ENCODE measurements at regions not wholly inside any gene's neighbourhood (a gene's known extent, or its start where the extent isn't known, plus 50 kb on each side); places are given as distances from the start of the nearest gene placed in this dataset.
"Not testable (repeated sequence)": the region's sequence is repeated elsewhere in the genome, so short reads cannot be mapped to it uniquely, and the experiment has no call there.

DNA sequence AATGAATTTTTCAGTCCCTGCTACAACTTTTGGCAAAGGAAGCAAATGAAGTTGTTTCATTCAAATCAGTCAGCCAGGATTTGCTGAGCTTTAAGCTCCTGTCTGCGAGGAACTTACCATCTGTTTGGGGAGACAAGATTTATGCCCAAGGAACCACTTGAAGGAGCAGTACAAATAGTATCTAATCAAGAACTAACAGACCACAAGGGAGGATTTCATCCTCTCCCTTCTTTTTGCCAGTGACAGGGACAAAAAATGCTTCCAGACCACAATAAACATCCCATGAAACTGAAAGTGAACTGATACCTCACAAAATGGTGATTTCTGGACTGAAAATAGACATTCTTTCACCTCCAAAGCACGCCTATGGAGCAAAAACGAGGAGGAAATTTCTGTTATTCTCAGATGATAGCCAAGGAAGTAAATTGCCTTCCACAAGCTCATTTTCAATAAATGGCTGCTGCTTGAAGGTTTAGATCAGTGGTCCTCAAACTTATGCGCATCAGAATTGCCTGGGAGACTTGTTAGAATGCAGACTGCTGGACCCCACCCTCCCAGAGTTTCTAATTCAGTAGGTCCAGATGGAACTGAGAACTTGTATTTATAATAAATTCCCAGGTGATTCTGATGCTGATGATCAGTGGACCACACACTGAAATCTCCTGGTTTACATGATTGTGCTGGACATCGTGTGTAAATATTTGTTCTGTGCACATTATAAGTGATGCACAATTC lies 202.4 kb upstream of the GADL1 start:
- peak; percentile 9 for DNase-seq (ENCODE audit: low read depth)

DNA sequence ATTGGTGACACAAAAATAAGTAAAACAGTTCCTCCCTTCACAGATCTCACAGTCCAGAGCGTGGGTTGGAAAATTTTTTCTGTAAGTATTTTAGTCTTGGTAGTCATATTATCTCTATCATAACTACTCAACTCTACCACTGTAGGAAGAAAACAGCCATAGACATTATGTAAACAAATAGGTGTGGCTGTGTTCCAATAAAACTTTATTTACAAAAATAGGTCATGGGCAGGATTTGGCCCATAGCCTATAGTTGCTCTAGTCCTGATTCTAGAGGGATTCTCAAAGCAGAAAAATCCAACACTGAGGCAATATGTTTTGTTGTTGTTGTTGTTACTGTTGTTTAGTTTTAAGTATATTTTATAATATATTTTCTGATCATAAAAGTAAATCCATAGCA lies 206.1 kb upstream of the GADL1 start:
- DNase-seq (ENCODE audit: low read depth), result no peak

DNA sequence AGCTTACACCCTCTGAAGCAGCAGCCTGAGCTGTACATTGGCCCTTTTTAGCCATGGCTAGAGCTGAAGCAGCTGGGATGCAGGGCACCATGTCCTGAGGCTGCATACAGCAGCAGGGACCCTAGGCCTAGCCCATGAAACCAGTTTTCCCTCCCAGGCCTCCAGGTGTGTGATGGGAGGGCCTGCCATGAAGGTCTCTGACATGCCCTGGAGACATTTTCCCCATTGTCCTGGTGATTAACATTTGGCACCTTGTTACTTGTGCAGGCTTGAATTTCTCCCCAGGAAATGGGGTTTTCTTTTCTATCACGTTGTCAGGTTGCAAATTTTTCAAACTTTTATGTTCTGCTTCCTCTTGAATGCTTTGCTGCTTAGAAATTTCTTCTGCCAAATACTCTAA lies 206.8 kb upstream of the GADL1 start:
- not testable (repeated sequence) for DNase-seq (ENCODE audit: low read depth)

DNA sequence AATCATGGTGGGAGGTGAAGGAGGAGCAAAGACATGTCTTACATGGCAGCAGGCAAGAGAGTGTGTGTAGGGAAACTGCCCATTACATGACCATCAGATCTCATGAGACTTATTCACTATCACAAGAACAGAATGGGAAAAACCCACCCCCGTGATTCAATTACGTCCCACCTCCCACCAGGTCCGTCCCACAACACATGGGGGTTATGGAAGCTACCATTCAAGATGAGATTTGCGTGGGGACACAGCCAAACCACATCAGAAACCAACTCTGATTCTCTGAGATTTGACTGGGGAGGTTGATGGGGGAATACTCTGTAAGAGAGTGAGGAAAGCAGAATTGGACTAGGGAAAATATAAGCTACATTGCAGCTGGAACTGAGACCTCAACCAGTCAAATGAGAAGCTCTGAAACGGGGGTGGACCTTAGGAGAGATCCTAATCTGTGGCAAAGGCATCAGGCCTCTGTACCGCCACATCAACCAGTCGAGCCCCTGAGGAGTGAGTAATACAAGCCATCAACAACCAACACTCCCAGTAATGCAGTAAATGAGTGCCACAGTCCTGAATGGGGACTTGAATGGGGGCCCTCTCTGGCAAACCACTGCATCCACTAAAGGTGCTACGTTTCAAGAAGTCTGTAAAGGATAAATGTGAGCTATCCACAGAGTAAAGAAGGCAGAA lies 207.9 kb upstream of the GADL1 start:
- DNase-seq (ENCODE audit: low read depth), result no peak

DNA sequence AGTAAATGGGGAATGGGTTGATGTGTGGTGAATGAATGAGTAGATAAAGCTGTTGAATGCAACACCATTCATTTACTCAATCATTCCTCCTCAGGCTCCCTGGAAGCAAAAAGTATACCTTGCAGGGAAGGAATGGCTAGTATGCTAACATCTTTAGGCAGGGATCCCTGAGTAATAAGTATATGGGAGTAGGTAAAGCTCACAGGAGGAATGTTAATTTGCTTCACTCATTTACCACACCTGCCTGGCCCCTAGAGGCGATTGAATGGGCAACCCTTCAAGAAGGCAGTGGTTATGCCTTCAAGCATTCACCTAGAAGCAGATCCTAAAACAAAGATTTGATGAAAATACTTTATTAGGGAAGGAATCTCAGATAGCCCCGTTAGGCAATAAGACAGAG lies 208.7 kb upstream of the GADL1 start:
- DNase-seq (ENCODE audit: low read depth), result no peak

DNA sequence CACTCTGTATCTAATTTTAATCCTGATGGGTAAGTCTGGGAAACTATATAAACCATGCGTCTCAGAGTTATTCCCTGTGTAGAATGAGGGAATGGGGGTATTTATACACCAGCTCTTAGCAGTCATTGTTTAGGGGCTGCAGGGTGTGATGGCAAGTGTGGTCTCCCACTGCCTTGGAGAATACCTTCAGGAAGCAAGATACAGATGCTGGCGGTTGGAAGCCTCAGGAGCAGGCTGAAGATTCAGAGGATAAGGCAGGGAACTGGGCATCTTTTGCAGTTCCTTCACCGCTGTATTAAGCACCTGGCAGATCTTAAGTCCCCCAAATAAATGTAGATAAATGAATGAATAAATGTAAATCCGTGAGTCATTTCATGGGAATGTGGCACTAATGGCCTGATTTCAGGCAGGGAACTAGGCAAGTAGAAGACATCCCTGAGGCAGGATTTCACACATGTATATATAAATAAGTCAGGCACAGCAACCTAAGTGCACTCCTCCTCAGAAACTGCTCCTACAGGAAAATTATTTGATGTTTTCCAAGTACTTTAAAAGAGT lies 209.2 kb upstream of the GADL1 start:
- no peak for DNase-seq (ENCODE audit: low read depth)

DNA sequence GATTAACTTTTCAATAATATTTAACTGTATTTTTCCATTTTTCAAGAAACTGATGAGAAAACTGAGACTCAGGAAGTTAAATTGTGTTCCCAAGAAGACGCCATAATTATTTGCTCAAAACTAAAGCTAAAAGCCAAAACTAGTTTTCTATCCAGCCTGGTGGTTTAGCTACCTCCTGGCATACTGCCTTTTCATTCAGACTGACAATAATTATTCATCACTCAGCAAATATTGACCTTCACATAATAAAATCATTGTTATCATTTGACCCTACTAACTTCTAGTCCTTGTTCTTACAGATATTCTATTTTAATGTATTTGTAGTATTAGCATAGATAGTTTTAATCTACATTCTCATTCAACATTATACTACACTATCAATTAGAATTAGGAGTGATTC lies 210.6 kb upstream of the GADL1 start:
- DNase-seq (ENCODE audit: low read depth), result no peak

DNA sequence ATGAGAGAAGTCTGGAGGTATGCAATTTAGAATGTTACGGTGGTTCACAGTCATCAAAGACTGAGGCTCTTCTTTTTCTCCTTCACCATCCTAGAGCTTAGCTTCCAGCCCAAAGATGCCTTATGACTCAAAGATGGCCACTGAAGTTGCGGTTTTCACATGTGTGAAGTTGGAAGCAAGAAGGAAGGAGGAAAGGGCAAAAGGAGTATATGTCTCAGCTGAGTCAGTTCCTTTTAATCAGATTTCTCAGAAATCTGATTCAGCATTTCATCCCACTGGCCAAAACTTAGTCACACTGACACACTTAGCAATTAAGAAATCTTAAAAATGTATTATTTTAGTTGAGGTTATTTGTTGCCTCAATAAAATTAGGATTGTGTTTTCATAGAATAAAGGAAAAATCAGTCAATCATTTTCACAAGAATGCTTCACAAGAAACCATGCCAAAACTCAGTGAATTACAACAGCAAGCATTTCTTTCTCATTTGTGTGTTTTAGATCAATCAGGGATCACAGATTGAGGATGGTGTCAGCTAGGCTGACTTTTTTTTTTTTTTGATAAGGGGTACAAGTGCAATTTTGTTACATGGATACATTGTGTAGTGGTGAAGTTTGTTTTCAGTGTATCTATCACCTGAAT lies 211.1 kb upstream of the GADL1 start:
- DNase-seq (ENCODE audit: low read depth), result peak; percentile 61

DNA sequence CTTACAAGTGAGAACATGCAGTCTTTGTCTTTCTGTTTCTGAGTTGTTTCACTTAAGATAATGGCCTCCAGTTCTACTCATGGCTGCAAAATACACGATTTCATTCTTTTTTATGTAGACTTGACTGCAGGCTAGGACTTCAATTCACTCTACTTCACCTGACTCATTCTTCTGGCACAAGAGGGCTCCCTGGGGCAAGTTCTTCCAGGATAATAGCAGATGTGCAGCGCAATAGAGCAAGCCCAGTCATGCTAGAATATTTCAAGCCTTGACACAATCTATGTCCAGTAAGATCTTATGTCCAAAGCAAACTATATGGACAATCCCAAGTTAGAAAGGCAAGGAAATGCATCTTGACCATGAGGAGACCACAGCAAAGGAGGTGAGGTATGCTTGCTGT lies 211.7 kb upstream of the GADL1 start:
- DNase-seq (ENCODE audit: low read depth), result peak; percentile 40

DNA sequence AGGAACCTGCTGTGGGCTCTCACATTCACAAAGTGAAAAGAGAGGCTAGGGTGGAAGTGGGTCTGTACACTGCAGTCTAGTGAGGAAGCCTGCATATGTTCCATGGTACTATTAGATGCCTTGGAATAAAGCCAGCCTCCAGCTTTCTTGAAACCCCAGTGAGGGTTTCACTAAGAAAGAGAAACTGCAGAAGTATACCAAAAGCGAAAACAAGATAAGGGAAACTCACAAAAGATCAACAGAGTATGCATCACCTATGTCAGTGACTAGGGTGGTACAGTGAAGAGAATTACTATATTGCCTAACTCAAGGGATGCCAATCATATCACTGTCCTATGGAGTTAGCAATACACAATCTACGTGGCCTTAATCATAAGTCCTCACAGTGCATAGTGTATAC lies 212.5 kb upstream of the GADL1 start:
- no peak for DNase-seq (ENCODE audit: low read depth)

DNA sequence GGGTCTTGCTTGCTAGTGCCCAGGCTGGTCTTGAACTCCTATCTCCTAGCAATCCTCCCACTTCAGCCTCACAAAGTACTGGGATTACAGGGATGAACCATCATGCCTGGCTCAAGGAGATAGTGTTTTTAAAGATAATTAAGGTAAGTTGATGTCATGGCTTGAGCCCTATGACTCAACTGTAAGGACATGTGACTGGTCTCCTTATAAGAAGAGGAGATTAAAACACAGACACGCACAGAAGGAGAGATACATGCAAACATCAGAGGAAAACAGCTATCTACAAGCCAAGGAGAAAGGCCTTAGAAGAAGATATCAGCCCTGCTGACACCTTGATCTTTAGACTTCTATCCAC lies 220.4 kb upstream of the GADL1 start:
- no peak for DNase-seq (ENCODE audit: low read depth)

DNA sequence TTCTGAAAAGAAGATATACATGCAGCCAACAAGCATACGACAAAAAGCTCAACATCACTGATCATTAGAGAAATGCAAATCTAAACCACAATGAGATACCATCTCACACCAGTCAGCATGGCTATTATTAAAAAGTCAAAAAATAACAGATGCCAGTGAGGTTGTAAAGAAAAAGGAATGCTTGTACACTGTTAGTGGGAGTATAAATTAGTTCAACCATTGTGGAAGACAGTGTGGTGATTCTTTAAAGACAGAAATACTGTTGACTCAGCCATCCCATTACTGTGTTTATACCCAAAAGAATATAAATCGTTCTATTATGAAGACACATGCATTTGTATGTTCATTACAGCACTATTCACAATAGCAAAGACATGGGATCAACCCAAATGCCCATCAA lies 221.1 kb upstream of the GADL1 start:
- DNase-seq (ENCODE audit: low read depth), result not testable (repeated sequence)

DNA sequence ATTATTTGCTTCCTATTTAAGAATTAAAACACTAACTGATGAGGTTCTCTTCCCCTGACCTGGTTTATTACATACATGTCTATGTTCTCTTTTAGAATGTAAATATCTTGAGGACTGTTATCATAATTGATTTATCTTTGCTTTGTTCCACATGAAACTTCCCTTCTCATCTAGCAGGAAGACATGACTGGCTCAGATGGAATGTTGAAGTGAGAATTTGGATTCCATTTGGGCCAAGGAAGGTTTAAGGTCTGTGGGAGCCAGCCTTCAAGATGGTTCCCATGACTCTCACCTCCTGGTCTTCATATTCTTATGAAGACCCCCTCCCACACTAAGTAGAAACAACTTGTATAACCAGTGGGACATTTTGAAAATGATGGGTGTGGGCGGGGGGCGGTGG lies 222.2 kb upstream of the GADL1 start:
- DNase-seq (ENCODE audit: low read depth), result no peak

DNA sequence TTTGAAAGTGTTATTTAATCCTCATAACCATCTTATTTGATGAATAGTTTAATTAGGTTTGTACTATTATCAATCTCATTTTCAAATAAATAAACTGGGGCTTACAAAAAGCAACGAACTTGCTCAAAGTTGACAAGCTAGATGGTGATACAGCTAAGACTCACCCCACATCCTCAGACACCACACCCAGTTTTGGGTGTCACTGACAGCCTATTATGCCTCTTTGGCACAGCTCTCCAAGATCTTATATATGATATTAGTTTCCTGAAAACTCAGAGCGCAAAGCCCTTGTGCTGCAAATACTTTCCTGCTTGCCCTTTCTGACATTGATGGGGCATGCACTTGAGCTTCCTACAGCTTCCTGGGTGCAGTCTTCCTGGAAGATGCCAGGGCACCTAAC lies 223.4 kb upstream of the GADL1 start:
- DNase-seq (ENCODE audit: low read depth), result no peak

DNA sequence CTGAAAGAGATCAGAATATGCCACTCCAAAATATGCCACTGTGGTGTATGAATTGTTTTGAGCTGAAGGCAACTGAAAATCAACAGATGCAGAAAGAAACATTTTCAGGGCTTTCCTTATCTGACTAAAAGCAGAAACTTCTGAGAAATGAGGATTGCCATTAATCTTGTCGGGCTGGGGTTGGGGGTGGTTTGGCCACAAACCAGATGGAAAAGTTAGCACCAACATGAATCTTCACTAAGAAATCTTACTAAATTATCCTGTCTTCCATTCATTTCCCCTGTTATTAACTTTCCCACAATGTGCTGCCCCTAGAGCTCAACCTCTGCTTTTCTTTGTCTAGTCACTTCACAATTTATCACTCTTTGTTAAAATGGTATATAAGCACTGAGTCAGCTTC lies 229.9 kb upstream of the GADL1 start:
- DNase-seq (ENCODE audit: low read depth), result no peak

DNA sequence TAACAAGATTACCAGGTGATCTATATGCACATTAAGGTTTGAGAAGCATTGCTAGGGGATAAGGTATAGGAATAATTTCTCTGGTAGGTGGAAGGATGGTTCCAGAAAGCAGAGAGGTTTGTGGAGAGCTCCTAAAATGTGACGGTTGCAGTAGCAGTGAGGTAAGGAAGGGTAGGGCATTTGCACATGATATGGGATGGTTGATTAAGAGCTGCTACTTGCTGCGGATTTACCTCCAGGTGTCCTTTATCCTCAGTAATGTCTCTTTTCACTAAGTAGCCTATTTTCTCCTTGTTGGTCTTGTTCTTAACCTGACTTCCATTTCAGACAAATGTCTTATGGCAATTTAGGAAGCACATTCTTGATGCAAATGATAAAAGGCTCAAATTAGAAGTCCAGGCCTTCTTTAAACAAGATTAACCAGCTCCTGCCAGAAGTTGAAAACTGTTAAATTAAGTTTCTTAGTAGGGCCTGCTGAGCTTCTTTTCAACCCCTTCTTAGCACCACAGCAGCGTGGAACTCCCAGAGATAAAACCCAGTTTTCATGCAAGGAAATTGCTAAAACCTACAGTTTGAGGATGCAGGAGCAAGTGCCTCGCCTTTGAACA lies 231.1 kb upstream of the GADL1 start:
- DNase-seq (ENCODE audit: low read depth), result no peak

DNA sequence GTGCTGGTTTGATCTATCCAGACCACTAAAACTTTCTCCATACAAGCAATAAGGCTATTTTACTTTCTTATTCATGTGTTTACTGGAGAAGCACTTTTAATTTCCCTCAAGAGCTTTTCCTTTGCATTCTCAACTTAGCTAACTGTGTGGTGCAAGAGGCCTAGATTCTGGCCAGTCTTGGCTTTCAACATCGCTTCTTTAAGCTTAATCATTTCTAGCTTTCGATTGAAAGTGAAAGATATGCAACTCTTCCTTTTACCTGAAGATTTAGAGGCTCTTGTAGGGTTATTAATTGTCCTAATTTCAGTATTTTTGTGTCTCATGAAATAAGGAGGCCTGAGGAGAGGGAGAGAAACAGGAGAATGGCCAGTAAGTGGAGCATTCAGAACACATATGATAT lies 234.8 kb upstream of the GADL1 start:
- no peak for DNase-seq (ENCODE audit: low read depth)

DNA sequence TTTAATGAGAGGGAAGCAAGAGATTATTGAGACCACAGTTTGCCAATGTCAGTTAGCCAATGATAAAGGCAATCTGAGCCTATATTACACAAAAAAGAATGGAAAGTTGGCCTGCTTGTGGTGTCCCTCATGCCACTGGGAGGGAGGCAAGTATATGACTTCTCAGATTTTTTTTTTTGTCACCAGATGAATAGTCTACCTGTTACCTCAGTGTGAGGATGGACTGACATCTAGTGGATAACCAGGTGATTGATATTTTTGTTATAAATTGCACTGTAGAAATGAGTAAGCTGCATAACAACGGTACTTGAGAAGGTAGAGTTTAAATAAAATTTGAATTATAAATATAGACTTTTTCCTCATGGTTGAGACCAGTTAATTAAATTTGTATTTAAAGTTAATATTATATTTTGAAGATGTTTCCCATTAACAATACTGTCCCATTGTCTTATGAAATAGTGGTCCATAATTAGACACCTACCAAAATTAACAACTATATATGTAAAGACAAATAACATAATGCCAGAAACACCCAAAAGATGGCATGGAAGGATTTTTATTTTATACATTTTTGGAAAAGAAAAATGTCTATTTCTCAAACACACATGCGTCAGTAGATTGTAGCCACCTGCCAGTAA lies 237.8 kb upstream of the GADL1 start:
- DNase-seq (ENCODE audit: low read depth), result peak; percentile 52

DNA sequence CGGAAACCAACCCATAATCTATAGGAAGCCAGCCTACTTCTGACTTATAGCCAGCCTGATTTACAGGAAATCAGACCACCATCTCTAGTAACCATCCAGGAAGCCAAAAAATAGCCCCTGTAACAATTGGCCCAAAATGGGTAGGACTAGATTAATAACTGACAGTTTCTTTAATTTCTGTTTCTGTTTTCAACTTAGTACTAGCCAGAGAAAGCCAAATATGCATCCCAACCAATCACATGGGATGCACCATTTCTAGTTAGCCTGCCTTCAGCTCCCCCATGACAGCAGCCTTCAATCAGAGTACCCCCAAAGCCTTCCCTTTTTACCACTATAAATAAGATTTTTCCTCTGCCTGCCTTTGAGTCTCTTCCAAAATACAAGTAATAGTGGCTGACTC lies 239.1 kb upstream of the GADL1 start:
- DNase-seq (ENCODE audit: low read depth), result no peak

DNA sequence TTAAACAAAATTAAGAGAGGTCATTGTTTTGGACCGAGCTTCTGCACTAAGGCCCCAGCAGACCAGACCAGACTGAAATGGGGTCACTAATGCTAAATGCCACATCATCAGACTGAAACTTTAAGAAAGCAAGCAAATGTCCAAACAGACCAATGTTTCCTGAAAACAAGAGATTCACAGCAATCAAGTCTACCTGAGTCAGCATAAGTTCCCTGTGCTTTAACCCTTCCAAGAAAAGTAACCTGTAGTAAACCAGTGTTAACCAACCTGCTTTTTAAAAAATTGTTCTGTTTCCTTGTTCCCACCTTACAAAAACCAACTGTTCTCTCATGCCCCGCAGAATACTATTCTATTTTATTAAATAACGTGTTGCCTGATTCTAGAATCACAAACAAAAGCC lies 241.1 kb upstream of the GADL1 start:
- no peak for DNase-seq (ENCODE audit: low read depth)

DNA sequence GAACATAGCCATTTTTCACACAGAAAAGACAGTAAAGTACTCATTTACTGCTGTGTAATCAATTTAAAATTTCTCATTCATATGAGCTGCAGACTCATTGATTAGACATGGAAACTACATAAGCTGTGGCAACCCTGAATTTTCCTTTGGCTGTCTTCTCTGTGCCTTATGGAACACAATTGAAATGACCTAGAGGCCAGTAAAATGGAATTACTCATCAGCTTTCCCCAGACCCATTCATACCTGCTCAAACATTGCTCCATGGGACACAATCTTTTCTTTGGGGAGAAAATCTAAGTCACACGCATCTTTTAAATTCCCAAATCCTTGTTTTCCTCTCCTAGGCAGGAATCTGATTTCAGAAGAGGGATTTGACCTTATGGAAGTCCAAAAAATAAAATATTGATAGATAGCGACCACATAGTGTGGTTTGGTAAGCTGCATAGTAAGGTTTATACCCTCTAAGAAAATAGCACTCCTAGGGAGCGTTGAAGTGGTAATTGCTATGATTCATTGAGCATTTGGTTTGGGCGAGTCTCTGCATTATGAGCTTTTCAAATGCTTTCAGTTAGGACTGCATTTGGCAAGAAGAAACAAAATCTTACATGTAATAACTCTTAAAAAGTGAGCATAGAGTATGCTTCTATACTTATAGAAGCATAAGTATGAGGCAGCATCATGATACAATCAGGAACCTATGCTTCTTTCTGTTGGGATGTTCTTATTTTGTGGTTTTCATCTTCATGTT lies 243.4 kb upstream of the GADL1 start:
- no peak for DNase-seq (ENCODE audit: low read depth)

All from myocyte (in vitro differentiated cells).